Esophagus squamous epithelium (tissue), 4 donors: ENCODE measurements at regions not wholly inside any gene's neighbourhood (a gene's known extent, or its start where the extent isn't known, plus 50 kb on each side); places are given as distances from the start of the nearest gene placed in this dataset.

Experiments used
- CTCF ChIP-seq, 6 experiments: fragments of 450-650 bp in 4 of 6; fragments of 200-600 bp in 2 of 6; sonication (generic) in 2 of 6; IDR thresholded peaks; one replicate each; pipeline ENCODE4 v1.5.1; 2016 to 2019; ENCODE audit warnings: antibody characterized with exemption in 6 of 6, mild to moderate bottlenecking in 4 of 6, moderate library complexity in 4 of 6
- POLR2A ChIP-seq, 4 donors: fragments of 450-650 bp; IDR thresholded peaks; one replicate each; pipeline ENCODE4 v1.6.1; 2017; ENCODE audit warnings: antibody characterized with exemption in 4 of 4, mild to moderate bottlenecking in 4 of 4, moderate library complexity in 3 of 4

DNA sequence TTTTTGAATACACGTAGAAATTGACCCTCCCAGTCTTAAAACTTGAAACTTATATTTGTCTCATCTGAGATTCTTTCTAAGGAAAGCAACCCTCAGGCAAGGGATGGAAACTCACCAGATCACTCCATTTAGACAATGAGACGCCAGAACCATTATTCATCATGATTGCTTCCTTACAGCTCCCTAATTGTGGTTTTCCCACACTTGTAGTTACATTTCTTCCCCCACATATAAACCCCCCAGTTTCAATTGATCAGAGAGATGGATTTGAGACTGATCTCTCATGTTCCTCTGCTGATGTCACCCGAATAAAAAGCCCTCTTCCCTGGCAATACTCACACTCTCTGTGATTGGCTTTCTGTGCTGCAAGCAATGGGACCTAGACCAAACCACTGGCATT, 197.9 kb upstream of the STARD13 start:
- no peak for TF ChIP-seq CTCF (IDR thresholded peaks at IDR 0.05)
- no peak for TF ChIP-seq POLR2A (IDR thresholded peaks at IDR 0.05)
